ENCODE measurements at regions not wholly inside any gene's neighbourhood (a gene's known extent, or its start where the extent isn't known, plus 50 kb on each side); places are given as distances from the start of the nearest gene placed in this dataset.

- TF ChIP-seq ZNF777 (tag by site-specific recombination; IDR thresholded peaks at IDR 0.05; ENCODE audit: borderline replicate concordance), result no peak
- TF ChIP-seq, protein P1, sequence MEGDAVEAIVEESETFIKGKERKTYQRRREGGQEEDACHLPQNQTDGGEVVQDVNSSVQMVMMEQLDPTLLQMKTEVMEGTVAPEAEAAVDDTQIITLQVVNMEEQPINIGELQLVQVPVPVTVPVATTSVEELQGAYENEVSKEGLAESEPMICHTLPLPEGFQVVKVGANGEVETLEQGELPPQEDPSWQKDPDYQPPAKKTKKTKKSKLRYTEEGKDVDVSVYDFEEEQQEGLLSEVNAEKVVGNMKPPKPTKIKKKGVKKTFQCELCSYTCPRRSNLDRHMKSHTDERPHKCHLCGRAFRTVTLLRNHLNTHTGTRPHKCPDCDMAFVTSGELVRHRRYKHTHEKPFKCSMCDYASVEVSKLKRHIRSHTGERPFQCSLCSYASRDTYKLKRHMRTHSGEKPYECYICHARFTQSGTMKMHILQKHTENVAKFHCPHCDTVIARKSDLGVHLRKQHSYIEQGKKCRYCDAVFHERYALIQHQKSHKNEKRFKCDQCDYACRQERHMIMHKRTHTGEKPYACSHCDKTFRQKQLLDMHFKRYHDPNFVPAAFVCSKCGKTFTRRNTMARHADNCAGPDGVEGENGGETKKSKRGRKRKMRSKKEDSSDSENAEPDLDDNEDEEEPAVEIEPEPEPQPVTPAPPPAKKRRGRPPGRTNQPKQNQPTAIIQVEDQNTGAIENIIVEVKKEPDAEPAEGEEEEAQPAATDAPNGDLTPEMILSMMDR (tag by site-specific recombination; IDR thresholded peaks at IDR 0.05), result no peak
- no peak for TF ChIP-seq MYNN (tag by site-specific recombination; IDR thresholded peaks at IDR 0.05; ENCODE audit: borderline replicate concordance)
- TF ChIP-seq ZNF335 (tag by site-specific recombination; conservative IDR thresholded peaks at IDR 0.05), result no peak
- TF ChIP-seq ZNF549 (tag by site-specific recombination; IDR thresholded peaks at IDR 0.05), result no peak
- no peak for TF ChIP-seq BCL11B (tag by site-specific recombination; IDR thresholded peaks at IDR 0.05; ENCODE audit: low read depth)
- TF ChIP-seq ZBTB20 (tag by site-specific recombination; IDR thresholded peaks at IDR 0.05), result no peak
- no peak for TF ChIP-seq KLF8 (tag by site-specific recombination; IDR thresholded peaks at IDR 0.05)
- no peak for TF ChIP-seq ZNF248 (tag by site-specific recombination; IDR thresholded peaks at IDR 0.05)
- TF ChIP-seq ZNF175 (tag by site-specific recombination; IDR thresholded peaks at IDR 0.05), result no peak
- TF ChIP-seq TRIM28 (IDR thresholded peaks at IDR 0.05; ENCODE audit: borderline replicate concordance, low read length), result no peak
- no peak for TF ChIP-seq ZNF274 (IDR thresholded peaks at IDR 0.05; ENCODE audit: low read length)
- TF ChIP-seq ZNF274 (tag by site-specific recombination; IDR thresholded peaks at IDR 0.05; ENCODE audit: borderline replicate concordance), result no peak
- no peak for TF ChIP-seq MEIS1 (CRISPR knock-in tag; IDR thresholded peaks at IDR 0.05; ENCODE audit: borderline replicate concordance)
- no peak for TF ChIP-seq ZNF23 (tag by site-specific recombination; IDR thresholded peaks at IDR 0.05; ENCODE audit: borderline replicate concordance)
Measured at GRCh38 chr13:105595471-105595870, 940.0 kb downstream of the EFNB2 start.
